Stromal cell of bone marrow (primary cell): ENCODE measurements at regions not wholly inside any gene's neighbourhood (a gene's known extent, or its start where the extent isn't known, plus 50 kb on each side); places are given as distances from the start of the nearest gene placed in this dataset.

Experiments
- DNase-seq: peaks from one replicate; pipeline ENCODE4 v3.0.0-alpha.2; 2012; ENCODE audit warnings: low read depth

DNA sequence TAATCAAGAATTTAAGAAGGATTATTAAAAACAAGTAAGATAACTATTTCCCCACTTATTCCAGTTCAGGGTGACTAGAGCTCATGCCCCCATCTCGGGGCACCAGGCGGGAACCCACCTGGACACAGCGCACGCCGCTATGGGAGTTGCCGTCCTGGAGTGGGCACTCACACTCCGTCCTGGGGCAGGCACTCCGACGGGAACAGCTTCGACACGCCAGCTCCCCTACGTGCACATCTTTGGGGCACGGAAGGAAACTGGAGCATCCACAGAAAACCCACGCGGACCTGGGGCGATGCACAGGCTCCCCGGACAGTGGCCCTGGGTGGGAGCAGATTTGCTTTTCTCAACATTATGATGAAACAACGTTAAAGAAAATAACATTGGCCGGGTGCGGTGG, 52.0 kb upstream of the GATA5 start:
- no peak for DNase-seq

DNA sequence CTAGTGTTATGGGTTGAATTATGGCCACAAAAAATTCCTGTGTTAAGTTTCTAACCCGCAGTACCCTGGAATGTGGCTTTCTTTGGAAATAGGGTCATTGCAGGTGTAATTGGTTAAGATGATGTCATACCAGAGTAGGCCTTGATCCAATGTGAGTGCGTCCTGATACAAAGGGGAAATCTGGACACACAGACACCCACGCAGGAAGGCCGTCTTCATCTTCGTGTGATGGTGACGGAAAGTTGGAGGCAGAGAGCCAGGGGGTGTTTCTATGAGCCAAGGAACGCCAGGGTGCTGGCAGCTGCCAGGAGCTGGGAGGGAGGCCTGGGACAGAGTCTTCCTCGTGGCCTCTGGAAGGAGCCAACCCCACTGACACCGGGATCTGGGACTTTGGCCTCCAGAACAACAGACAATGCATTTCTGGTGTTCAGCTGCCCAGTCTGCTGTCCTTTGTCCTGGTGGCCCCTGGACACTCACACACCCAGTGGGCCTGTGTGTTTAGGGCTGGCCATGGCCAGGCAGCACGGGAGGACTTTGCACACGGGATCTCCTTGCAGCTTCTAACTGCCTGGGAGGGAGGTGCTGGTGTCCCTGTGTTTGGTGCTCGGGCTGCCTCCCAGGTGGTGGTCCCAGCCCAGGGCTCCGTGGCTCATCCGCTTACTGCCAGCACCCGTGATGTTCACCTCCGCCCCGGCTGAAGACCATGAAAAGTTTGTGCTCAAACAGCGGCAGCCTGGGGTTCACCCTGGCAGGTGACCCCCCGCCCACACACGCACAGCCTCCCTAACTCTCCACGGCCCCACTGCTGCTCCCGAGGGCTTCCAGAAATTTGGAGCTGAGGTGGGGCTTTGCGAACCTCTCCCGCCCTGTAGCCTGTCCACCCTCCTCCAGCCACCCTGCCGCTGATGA, 53.4 kb upstream of the GATA5 start:
- DNase-seq = no peak

DNA sequence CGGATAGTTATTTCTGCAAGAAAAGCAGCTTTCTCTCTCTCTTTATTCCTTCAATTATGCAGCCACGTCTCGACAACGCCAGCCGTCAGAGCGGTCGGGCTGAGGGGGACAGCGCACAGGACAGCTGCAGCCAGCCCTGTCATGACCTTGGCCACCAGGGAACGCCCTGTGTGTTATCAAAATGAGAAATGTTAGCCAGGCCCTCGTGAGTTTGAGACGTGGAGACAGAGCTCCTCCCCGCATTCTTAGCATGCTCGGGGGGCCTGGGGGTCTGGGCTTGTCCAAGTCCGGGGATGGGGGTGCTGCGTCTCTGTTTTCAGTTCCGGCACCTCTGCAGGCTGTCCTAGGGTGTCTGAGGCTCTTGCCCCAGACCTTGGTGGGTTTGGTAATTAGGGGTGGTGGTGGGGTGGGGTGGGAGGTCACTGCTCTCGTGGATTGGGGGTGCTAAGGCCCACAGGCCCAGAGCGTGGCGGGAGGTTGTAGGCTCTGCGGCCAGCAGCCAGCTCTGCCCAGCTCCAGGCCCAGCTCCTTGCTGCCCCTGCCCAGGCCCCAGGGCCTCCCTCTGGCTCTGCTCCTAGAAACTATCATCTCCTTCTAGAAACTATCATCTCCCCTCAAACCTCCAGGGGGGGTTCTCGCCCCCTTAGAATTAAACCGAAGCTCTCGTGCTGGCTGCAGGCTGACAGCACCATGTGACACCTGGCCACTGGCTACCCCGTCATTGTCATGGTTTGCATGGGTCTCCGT, 54.3 kb upstream of the GATA5 start:
- no peak for DNase-seq

DNA sequence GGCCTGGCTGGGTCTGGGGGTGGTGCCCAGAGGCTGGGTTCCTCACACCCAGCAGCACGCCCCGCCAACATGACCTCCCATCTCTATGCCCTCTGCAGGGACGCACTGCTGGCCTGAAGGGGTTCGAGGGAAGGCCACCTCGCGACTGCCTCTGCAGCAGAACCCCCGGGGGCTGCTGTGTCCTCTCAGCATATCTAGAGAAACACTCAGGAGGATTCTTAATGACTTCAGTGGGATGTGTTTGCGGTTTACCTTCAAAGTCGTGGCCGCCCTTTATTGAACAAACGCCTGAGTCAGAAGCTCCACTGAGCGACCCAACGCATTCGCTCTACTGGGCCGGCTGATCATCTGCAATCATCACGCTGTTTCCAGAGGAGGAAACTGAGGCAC, 54.8 kb upstream of the GATA5 start:
- DNase-seq = no peak

DNA sequence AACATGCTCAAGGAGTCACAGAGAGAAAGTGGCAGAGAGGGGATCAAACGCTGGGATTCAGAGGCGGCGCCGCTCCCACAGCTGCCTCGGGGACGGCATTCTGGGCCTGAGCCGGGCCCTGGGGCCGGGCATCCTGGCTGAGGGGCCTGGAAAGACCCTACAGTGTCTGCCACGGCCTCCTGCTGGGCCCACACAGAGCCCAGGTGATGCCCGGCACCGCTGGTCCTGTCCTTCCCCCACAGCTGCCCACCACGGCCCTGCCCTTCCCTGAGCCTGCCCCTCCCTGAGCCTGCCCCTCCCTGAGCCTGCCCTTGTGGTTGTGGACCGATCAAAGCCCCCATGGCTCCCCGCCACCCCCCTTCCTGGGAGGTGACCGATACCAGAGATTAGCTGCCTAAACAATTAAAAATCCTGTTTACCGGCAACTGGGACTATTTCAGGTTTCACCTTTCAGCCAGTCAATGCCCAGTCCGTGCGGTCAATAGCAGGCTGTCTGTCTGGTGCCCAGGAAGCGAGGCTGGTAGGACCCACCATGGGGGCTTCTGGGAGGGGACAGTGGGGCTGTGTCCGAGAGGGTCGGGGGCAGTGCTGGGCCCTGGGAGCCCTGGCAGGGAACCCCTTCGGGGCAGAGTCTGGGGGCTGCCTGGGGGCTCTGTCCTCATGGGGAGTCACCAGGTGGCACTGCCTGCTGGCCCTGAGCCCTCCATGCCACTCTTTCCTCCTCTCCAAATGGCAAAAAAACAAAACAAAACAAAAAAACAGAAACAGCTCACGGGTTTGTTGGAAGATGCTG, 55.4 kb upstream of the GATA5 start:
- no peak for DNase-seq

DNA sequence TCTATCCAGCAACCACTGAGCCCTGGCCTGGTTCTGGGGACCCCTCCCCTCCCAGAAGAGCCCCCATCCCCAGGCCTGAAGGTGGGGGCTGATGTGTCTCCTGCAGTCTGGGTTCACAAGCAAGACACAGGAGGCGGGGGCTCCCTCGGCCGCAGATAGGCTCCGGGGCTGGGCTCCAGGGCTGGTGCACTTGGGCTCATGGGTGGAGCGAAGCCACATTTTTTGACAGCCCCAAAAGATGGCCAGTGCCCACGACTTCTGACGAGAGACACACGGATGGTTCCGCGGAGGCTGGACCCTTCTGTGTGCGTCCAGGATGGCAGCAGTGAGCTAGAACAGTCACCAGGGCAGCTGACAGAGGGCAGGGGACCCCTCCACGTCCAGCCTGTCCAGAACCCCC, 57.1 kb upstream of the GATA5 start:
- no peak for DNase-seq

DNA sequence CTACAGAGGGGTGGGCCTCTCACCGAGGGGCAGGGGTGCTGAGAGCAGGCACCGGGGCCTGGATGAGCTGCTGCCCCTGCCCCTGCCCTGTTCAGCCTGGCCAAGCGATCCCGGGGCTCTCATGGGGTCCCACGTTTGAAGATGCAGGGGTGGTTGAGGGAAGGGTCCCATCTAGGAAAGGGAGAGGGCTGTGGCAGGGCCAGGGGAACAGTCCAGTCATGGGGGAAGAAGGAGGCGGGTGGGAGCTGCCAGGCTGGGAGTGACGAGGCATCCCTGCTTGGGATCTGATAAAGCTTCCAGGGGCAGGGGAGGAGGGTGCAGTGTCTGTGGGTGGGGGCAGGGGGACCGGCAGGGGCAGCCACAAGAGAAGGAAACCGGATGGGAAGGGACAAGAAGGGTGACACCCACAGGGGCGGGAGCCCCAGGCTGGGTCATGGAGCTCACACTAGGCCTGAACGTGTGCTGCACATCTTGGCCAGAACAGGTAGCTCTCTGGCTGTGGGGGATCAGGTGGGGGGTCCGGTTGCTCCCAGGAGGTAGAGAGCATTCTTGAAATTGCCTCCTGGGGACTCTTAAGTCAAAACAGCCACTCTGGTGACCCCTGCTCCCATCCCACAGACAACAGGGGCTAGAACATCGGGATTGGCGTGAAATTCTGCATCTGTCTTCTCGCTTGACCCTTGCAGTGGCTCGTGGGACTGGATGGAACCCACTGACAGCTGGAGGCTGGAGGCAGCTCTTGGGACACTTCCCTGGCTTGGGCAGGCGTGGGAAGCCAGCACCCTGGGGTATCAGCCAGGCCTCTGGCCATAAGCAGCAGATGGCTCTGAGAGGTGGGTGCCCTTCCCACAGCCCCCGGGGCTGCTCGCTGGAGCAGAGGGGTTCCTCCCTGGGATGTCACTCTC, 58.0 kb upstream of the GATA5 start:
- no peak for DNase-seq

DNA sequence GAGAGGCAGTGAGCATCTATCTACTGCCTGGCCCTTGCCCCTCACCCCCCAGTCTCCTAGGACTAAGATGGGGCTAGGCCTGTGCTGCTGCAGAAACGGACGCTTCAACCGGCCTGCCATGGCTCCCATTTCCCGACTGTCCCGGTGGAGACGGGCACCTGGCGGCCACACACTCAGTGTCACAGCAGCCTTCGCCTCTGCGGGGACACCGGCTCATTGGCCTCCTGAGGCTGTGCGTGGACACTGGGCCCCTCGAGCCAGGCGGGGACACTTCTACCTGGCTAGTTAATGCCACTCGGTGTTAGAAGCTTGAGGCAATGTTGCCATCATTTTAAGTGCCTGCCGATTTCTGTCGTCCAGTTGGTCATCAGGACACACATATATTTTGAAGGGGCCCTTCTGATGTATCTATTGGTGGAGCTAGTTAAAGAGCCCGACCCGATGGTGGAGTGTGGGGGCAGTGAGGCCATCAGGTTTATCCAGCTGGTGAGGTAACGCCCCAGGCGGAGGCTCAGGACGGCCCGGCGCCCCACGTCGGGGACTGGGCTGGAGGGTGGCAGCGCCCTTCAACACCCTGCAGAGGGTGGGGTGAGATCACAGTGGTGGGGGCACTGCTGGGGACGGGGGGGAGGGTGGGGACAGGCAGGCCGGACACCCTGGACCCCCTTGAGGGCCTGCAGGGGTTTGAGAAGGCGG, 58.9 kb upstream of the GATA5 start:
- DNase-seq = no peak

DNA sequence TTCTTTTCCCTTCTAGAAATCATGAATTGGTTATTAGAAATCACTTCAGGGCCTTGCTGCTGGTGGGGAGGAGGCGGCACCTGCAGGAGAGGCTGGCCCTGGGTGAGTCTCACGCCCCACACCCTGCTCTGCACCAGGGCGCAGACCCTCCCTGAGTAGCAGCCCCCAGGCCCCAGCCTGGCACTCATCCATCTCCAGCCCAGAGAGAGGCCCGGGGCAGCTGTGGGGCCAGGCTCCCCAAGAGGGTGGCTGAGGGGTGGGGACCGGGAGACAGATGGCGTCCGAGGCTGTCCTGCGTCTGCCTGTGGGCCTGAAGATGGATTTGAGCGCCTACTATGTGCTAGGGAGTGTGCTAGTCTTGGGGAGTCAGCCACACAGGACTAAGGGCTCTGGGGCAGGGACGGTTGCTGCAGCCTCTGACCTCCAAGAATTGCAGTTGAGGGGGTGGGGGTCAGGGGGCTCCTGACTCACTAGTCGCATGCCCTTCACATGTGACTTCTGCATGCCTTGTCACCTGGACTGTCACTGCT, 59.6 kb upstream of the GATA5 start:
- DNase-seq = no peak

DNA sequence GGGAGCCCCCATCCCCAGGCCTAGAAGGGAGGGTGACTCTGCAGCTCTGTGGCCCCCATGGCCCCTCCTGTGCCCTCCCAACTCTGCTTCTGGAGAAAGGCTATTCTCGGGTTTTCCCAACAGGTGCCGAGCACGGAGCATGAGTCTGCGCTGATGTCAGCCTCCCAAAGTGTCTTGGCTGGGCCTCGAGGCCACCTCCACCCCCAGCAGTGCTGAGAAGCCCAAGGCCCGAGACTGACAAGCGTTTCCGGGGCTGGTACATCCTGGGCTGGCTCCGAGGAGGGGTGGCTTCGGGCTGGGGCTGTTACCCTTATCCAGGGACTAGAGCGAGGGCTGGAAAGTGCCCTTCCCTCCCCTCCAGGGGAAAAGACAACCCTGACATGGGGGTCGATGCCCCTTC, 60.2 kb upstream of the GATA5 start:
- no peak for DNase-seq

DNA sequence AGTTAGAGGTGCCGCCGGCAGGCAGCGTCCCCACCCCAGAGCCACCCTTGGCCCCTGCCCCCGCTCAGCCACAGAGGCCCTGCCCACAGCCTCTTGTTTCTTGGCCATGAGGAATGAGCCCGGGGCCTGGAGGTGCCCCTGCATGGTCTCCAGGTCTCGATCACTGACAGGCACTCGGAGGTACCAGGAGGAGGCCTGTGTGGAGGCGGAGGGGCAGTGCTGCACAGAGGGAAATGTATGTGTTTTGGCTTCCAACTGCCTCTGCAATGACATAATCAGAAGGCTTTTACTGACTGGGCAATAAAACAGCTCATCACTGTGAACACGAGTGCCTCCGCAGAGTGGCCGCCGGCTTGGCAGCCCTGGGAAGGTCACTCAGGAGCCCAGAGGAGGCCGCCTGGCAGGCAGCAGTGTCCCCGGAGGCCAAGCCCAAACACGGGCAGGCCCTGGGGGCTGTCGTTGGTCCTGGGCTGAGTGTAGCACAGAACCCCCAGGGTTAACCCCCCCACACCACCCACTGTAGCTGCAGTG, 61.1 kb upstream of the GATA5 start:
- peak; percentile 26 for DNase-seq

DNA sequence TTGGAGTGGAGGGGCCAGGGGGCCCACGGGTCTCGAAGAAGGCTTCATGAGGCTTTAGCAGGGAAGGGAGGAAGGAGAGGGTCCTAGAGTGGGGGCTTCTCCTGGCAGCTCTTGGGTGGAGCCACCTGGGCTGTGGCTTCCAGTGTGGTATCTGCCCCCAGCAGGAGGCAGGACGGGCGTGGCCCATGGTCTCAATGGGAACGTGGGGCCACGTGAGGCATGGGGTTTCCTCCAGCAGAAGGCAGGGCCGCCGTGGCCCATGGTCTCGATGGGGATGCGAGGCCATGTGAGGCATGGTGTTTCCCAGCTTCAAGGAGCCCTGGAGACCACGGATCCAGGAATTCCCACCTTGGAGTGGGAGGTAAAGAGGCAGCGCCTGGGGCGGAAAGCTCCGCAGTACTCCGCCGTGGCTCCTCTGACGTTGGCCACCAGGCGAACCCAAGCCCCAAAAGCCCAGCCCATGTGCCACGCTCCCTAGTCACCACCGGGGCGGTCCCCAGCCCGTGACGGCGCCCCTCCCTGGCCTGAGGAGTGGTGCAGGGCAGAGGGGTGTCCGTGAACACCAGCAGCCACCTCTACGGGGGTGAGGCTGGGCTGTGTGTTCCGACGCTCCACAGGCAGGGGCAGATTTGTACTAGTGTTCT, 62.0 kb upstream of the GATA5 start:
- DNase-seq = no peak

DNA sequence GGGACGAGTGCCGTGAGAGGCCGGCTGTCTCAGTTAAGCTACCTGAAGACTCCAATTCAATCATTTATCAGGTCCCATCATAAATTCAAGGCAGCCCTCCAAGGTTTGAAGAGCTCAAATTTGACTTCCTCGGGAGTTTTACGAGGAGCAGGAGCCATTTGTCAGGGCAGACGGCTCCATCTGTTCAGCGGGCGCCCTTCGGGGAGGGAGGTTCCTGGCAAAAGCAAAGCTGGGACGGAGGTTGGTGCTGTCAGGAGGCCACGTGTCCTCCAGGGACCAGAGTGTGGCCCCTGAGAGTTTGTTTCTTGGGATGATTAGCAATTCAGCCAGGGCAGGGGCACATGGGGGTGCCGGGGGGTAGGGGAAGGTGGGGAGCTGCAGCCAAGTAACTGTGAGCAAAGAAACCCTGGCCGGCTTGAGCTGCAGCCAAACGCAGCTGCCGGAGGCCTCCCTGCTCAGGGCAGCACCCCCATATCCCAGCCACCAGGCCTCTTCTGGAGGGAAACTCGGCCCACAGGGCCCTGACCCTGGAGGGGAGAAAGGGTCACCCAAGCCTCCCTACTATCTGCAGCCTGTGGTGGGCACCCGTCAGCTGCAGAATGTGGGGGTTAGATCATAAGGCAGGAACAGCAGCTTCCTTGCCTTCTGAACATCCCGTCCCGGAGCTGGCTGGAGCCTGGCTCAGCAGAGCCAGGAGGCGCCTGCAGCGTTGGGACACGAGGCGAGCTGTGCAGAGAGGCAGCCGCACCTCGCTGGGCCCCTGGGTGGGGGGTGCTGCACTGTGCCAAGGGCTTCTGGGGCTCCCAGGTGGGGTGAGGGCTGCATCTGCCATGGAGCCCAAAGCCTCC, 63.6 kb upstream of the GATA5 start:
- no peak for DNase-seq

DNA sequence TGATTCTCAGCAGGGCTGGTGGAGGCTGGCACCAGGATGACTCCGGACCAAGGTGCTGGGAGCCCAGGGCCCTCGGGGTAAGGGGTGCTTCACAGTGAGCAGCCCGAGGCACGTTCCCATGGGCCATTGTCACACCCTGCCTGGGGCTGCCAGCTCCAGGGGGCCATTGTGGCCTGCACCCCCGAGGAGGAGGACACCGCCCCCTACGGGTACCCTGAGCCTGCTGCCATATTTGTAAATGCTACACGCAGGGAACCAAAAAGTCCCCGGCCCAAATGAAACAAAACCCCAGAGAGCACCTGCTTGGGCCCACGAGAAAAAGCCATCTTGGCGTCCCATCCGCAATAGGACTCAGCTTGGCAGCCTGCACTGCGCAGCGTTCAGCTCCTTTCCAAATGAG, 64.7 kb upstream of the GATA5 start:
- DNase-seq = no peak

DNA sequence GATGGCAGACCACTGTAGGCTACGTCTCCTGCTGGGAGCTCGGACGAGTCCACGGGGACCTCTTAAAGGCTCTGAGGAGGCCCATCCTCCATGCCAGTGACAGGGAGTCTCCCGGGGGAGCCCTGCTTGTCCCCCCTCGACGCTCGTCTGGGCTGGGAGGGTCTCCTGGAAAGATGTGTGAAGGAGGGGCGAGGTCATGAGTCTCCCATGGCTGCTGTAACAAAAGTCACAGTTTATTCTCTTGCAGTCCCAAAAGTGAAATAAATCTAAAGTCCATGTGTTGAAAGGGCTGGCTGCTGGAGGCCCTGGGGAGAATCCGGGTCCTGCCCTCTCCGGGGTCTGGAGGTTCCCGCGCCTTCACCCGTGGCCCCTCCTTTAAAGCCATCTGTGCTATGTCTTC, 67.1 kb upstream of the GATA5 start:
- DNase-seq = no peak

DNA sequence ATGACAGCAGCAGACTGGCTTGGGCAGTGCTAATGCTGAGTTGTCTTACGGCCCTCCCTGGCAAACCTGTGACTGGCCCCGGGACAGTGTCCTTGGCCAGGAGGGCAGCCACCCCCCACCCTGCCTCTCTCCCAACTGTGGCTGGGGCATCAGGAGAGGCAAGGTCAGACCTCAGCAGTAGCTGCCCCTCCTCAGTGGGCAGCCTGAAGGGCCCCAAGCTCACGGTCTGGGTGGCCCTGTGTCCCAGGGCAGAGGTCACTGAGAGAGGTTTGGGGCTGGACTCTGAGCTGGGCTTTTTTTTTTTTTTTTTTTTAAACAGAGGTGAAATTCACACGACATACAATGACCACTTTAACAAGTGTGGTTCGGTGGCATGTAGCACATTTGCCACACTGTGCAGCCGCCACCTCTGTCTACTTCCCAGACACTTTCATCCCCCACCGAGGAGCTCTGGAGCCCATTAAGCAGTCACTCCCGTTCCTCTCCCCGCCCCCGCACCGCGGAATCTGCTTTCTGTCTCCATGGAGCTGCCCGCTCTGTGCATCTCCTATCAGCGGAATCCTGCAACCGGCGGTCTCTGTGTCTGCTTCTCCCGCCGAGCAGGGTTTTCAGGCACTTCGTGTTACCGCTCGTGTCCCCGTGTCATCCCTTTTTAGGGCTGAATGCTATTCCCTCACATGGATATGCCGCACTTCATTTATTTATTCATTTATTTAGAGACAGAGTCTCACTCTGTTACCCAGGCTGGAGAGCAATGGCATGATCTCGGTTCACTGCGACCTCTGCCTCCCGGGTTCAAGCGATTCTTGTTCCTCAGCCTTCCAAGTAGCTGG, 67.9 kb upstream of the GATA5 start:
- no peak for DNase-seq

DNA sequence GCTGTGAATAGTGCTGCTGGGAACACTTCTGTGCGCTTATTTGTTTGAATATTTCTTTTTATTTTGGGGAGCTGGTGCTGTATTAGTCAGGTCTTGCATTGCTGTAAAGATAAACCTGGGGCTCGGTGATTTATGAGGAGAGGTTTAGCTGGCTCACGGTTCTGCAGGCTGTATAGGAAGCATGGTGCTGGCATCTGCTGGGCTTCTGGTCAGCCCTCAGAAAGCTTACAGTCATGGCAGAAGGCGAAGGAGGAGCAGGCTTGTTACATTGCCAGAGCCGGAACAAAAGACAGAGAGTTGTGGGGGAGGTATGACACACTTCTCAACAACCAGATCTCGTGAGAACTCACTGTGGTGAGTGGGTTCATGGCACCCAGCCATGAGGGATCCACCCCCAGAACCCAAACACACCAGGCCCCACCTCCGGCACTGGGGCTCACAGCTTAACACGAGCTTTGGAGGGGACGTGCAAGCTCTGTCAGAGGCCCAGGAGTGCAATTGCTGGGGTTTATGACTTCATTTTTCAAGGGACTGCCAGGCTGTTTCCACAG, 68.8 kb upstream of the GATA5 start:
- no peak for DNase-seq

DNA sequence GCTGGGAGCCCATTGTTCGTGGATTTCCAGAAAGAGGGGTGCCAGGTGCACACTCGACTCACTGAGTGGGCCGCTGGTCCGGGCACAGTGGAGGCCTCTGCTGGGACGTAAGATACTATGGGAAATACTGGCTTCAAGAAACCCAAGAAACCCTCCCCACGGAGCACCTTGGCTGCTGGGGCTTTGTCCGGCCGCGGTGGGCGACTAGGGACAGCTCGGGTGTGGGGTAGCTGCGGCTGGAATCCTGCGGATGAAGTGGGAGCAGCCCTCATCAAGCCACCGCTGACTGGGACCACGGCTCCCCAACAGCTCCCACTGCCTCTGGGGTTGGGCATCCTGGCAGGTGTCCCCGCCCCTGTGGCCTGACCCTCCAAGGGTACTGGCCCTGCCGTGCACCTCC, 69.5 kb upstream of the GATA5 start:
- DNase-seq = no peak
